ENCODE measurements at regions not wholly inside any gene's neighbourhood (a gene's known extent, or its start where the extent isn't known, plus 50 kb on each side); places are given as distances from the start of the nearest gene placed in this dataset.

DNA sequence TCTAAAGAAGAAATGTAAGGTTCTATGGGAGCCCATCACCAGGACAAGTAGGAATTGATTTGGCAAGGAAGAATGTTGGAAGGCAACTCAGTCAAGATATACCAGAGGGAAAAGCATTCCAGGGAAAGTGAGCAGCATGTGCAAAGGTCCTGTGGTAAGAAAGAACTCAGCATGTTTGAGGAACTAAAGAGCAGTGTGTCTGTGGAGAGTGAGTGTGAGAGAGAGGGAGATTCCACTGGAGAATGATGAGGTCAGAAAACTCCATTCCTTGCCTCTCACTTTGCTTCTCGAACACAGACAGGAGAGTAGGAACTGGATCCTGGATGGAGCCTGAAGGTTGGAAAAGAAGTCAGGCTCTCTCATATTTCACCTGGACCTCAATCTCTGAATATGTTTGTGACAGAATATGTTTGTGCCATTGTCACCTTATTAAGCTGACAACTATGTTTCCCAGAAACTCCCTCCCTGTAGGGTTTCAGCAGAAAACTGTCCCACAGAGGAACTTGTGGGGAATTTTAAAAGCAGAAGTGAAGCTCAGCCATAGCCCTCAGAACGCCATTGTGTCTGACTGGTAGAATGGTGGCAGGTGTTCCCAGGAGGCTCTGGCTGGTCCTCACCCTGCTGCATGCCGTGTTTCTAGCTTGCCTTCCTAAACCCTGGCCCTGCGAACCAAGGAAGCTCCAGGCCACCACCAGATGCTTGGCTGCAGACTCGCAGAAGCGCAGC, 382.4 kb upstream of the XYLT1 start:
- no peak for DNase-seq (ENCODE audit: low spot score)

DNA sequence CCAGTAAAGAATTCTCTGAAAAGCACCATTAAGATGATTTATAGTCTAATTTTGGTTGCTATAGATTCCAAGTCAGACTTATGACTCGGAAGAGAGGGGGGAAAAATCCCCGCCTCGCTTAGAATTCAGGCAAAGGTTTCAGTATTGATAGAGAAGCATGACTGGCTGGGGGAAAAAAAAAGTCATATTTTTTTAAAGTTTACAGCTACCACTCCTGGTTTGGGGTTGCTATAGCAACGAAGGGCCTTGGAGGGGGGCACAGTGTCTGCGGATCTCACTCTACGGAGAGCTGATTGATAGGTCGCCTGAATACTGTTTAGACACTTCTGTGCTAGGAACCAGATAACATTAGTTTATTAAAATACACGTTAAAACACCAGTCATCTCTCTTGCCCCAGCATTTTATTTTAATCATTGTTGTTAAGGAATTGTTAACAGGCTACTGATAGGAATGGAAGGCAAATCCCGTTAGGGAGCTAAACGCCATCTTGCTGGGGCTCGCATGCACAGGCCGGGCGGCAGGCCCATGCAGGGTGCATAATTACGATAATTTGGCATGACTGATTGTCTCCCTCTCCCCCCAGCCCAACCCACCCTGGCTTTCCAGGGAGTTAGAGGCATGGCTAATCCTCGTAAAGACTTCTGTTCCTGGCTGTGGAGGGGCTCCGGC, 380.0 kb upstream of the XYLT1 start:
- no peak for DNase-seq (ENCODE audit: low spot score)

DNA sequence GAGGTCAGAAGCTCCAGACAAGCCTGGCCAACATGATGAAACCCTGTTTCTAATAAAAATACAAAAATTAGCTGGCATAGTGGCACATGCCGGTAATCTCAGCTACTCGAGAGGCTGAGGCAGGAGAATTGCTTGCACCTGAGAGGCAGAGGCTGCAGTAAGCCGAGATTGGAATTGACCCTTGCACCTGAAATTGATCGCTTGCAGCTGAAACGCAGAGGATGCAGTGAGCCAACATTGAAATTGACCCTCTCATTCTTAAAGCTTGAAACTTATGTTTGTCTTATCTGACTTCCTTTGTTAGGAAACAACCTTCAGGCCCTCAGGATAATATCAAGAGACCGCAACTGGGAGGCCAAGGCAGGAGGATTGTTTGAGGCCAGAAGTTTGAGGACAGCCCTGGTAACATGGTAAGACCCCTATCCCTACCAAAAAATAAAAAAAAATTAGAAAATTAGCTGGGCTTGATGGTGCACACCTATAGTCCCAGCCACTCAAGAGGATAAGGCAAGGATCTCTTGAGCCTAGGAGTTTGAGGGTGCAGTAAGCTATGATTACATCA, 376.6 kb upstream of the XYLT1 start:
- DNase-seq (ENCODE audit: low spot score) = no peak

DNA sequence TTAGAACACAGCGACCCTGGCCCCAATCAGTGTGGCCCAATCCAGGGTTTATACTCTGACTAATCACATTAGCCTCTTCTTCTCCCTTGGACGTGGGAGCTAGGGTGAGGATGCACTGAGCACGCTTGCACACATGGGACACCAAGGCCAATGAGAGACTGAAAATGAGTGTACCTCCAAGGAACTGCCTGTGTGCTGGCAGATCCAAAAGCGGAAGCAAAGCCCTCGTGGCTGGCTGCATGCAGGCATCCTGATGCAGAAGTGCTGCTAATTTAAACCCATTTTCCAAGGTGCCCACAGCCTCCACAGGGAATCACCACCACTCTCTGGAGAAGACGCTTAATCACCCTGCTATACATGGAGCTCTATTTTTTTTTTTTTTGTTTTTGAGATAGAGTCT, 375.3 kb upstream of the XYLT1 start:
- DNase-seq (ENCODE audit: low spot score) = no peak

DNA sequence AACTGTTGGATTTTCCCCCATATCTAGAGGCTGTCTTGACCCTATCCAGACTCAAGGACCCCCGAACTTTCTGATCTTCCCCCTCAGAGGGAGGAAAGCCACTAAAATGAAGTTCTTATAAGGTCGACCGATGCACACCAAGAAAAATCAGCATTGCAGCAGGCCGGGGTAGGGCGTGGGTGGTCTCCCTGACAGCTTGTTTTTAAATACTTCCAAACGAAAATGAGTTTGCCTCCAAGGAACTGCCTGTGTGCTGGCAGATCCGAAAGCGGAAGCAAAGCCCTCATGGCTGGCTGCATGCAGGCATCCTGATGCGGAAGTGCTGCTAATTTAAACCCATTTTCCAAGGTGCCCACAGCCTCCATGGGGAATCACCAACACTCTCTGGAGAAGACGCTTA, 374.3 kb upstream of the XYLT1 start:
- no peak for DNase-seq (ENCODE audit: low spot score)

DNA sequence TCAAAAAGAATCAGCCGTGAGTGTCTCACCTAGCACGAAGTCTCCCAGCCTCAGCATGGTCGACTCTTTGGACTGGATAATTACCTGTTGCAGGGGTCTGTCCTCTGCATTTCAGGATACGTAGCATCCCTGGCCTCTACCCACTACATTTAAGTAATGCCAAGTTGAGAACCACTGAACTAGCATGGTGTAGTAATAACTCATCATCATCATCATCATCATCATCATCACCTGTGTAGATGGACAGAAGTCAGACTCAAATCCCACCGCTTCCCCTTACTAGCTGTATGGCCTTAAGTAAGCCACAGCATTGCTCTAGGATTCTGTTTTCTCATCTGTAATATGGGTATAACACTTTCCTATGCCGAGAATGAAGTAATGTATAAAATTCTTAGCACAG, 373.1 kb upstream of the XYLT1 start:
- DNase-seq (ENCODE audit: low spot score) = no peak

DNA sequence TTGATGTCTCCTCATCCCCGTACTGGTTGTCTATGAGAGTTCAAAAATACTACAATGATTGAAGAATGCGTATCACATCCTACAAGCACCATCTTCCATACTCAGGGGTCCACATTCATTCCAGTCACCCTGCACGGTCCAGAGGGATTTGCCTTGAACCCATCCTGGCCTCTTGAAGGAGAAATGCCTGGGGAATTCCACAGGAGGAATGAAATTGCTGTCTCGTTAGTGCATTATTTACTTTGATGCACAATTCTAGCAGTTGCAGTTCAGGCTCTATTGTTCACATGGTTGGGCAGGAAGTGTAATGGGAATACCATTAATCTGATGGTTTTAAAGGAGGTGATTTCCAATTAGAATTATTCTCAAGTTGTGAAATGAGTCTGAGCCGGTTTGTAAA, 369.1 kb upstream of the XYLT1 start:
- no peak for DNase-seq (ENCODE audit: low spot score)

DNA sequence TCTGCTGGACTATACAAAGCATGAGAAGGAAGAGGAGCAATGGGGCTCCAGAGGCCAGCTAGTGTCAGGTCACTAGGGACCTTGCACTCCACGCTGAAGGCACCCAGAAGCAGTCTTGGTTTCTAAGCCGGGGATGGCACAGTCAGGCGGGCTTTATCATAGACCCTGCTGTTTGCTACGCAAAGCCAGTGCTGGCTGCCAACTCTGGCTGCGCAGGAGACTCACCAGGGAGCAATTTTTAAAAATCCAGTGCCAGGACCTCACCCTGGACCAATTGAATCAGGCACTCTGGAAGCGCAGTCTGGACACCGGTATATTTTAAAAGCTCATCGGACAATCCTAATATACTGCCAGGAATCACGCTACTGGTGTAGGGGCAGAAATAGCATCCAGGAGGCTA, 368.5 kb upstream of the XYLT1 start:
- no peak for DNase-seq (ENCODE audit: low spot score)

DNA sequence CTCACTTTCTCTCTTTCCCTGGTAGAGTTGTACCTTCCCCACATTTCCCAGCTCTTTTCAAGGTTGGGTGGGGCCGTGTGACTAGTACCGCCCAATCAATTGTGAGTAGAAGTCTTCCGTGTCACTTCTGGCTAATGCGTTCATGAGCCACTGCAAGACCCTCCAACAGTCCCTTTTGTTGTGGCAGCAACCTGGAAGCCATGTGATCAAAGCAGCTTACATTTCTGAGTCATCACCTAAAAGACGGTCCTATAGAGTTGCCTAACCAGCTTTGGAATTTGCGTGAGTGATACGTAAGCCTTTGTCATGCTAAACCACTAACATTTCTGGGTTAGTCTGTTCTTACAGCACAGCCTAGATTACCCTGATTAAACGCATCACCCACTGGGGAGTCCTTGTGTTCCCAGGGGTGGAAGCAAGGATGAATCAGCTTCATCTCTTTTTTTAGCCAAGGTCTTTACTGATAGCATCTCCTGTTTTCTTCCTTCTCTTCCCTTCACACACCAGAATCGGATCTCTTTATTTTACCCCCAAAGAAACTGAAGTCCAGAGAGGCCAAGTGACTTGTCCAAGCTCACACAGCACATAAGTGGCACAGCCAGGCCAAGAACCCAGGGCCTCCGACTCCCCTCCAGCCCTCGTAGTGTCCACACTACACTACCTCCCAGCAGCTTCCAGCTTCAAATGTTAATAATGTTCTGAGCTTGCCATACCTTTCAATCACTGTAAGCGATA, 366.3 kb upstream of the XYLT1 start:
- no peak for DNase-seq (ENCODE audit: low spot score)

DNA sequence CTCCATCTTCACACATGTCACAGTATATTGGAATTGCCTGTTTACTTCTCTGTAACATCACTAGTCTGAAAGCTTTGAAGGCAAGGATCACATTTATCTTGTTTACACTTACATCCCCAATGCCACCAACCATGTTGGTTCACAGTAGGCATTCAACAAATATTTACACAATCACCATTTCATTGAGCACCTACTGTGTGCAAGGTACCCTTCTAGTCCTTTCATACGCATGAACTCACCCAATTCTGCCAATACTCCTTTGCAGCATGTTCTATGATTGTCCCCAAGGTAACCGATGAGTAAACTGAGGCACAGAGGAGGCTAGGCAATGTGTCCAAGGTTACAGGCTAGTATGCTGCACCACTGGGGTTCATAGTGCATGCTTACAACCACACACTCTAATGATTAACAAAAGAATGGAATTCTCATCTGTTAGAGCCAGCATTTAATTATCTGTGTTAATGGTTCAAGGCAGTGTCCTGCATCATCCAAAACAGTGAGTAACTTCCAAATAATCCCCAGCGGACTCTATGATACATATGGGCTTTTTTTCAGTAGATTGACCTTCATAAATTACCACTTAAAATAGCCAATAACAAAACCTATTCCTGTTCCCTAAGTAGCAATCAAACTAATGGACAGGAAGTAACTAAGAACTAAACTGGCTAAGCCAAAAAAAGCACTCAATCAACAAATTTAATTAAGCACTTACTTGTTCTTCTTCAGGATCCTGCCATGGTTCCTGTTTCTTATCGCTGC, 364.5 kb upstream of the XYLT1 start:
- no peak for DNase-seq (ENCODE audit: low spot score)

DNA sequence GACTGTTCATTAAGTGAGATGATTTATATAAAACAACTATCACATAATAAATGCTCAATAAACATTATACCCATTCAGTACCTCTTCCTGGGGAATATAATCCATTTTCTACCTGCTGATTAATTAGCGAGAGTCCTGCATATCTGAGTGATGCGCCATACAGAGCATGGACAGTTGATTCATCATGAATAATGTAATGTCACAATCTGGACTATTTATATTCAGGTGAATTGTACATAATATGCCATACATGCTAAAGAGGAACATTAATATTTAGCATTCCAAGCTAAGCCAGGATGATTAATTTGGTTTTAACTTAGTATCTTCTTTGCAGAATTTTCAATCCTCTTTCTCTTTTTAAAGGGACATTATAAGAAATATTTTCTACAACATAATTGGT, 362.0 kb upstream of the XYLT1 start:
- DNase-seq (ENCODE audit: low spot score) = no peak

DNA sequence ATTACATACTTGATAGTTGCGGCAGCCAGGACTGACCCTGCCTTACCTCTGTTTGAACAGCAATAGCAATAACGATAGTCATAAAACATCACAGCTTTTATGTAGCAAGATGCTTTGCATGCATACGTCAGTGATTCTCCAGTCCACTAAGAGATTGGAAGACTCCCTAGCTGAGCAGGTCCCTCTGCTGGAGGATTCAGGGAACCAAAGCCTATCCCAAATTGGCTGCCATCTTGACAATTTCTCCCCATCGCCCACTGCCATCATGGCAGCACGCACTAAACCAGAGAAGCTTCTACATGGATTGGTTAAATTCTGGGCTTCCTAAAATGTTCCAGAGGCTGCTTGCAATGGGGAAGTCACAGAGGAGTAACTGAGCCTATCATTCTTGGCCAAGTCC, 360.6 kb upstream of the XYLT1 start:
- DNase-seq (ENCODE audit: low spot score) = no peak

DNA sequence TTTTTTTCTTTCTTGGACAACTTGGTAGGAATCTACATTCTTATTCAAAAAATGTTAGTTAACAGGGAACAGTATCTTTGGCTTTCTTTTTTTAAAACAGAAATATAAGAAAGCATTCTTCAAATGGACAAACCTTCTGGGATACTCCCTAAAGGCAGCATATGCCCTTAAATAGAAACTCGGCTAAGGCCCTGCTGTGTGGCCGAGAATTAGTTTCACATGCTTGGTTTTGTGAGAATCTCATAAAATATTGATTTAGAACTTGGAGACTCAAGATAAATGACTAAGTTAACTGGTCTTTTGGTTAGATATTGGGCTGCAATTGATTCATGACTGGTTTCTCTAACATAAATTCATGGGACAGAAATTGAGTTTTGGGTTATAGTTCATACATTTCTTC, 359.9 kb upstream of the XYLT1 start:
- no peak for DNase-seq (ENCODE audit: low spot score)

DNA sequence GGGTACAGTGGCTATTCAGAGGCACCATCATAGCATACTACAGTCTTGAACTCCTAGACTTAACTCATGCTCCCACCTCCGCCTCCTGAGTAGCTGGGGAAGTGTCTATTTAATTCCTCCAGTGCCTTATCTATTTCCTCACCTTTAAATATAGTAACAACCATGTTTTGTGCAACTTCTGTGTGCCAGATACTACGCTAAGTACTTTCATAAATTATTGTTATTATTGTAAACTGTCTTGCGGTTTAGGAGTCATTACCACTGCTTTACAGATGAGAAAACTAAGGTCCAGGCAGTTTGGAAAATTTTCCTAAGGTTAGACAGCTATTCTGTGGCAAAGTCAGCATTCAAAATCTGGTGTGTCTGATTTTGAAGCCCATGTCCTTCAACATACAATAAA, 359.1 kb upstream of the XYLT1 start:
- no peak for DNase-seq (ENCODE audit: low spot score)

DNA sequence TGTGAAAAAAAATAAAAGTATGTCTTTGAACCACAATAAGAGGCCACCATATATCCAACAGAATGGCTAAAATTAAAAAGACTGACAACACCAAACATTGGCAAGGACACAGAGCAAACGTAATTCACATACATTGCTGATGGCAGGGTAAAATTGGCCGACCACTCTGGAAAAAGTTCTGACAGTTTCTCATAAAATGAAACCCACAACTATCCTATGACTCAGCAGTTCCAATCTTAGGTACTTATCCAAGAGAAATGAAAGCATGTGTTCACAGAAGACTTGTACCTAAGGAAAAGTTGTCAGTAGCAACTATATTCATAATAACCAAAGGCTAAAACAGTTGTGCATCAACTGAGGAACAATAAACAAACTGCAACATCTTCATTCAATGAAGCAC, 357.3 kb upstream of the XYLT1 start:
- DNase-seq (ENCODE audit: low spot score) = no peak

DNA sequence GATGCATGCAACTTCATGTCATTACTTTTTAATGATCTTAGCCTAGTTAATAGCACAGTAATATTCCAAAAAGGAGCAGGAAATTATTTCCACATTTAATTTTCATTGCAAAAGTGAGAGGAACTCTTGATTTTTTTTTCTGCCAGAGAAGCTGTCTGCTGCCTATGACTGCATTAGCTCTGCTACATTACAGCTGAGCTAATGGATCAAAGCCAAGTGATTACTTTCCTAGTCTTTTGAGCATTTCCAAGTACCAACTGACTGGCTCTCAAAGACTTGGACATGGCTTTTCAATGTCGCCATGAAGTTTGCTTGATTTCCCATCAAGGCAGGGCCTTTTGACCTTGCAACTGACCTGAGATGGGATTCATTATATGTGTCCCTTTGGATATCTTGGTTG, 356.6 kb upstream of the XYLT1 start:
- DNase-seq (ENCODE audit: low spot score) = no peak

DNA sequence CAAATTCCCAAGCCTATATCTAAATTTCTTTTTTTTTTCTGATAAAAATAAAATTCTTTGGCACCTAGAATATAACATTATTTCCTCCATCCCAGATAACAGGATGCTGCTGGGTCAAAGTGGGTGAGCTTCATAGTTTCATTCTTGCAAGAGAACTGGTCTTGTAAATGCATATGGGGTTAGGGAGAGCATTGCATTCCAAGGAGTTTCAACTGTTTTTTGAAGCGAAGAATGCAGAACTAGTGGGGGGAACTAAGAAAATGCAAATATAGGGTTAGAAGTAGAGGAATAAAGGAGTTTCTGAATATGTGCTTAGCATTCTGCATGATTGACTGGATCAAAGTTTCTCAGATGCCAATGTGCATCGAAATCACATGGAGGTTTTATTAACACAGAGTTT, 347.2 kb upstream of the XYLT1 start:
- no peak for DNase-seq (ENCODE audit: low spot score)

DNA sequence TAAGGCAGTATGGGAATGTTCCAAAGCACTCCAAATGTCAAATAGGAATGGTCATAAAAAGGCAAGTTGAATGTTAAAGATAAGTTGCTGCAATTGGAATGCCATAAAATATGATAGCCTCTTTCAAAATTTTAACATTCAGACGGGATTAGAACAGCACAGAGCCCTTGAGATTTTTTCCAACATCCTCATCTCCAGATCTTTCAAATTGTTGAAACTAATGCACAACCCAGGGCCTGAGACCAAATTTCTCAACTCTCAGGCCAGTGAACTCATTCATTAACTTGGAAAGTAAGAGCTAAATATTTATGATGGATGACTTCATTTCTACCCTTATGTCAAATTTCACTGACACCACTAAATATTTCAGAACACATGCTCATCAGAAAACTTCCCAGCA, 346.5 kb upstream of the XYLT1 start:
- DNase-seq (ENCODE audit: low spot score) = no peak

DNA sequence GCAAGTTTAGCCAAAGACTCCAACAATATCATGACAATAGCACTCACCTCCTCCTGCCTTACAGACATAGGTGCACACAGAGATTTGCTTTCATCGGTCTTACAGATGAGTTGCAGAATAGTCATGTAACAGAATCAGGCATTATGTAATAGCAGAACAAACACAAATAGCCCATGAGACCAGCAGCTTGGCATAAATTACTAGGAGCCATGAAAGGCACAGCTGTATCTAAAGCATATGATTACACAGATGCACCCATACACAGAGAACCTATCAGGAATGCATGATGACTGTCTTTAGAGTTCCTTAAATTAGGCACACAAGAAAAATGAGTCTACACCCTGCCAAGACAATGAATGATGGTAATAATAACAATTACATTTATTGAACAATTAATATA, 342.0 kb upstream of the XYLT1 start:
- DNase-seq (ENCODE audit: low spot score) = no peak

DNA sequence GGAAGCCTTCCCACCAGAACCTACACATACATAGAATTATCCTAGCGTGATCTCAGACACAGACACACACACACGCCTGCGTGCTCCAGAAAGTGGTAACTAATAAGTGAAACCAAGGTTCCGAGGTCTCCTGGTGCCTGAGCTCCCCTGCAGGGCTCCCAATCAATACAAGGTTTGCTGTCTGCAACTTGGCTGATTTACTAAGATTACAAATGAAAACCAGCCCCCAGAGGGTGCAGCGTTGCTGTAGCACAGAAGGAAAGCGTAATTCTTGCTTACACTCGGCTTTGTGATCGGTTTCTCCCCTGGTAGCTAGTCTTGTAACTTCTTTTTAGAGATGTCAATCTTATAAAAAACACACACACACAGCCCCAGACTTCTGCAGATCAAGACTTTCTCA, 334.1 kb upstream of the XYLT1 start:
- no peak for DNase-seq (ENCODE audit: low spot score)

DNA sequence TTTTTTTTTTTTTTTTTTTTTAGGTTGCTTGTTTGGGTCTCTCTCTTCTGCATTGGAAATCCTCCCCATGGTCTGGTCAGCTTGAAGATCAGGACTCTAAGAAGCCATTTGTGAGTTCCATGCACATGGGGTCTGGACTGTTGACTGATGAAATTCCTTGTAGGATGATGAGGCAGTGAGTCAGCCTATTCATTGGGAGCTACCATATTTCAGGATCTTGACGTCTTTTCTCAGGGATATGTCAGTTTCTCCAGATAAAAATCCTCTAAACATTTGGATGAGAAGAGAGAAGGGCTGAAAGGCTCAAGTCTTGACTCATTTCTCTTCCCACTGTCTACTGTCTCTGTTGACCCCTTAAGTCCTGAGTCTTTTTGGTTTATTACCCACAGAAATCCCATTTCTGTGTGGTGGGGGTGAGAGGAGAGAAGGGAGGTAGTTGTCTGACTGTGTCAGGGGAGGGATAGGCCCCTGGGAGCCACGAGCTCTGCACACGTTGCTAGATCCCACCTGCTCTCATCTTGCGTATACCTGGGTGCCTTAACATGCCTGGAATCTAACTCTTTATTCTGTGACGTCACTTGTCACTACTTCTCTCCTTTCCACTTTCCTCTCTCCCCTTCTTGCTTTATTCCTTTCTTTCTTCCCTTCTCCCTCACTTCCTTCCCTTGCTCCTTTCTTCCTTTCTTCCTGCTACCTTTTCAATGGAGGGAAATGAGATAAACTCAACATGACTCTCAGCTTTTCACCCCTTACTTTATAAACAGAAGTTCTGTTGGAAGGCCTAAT, 333.1 kb upstream of the XYLT1 start:
- DNase-seq (ENCODE audit: low spot score) = no peak

DNA sequence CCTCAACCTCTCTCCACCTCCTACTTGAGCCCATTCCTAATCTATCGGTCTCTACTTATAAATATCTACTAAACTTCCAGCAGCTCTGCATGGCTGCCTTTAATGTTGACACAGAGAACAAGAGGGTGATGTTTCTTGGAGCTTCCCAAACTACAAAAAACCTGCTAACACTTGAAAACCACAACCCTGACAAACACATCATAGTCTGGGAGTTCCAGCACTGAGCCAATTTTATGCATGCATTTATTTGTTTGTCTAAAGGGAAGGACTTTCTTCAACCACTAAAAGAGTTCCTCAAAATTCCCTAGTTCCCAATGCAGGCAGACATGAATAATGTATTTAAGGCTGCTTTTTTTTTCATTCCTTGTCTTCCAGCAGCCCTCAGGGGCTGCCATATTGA, 331.8 kb upstream of the XYLT1 start:
- no peak for DNase-seq (ENCODE audit: low spot score)

Data from hematopoietic multipotent progenitor cell treated with erythropoietin and hydrocortisone succinate and interleukin-3 and kit ligand, for 15 days (in vitro differentiated cells).